ENCODE measurements at regions not wholly inside any gene's neighbourhood (a gene's known extent, or its start where the extent isn't known, plus 50 kb on each side); places are given as distances from the start of the nearest gene placed in this dataset.

GRCh38 chr17:51463353-51463752 is 203.0 kb downstream of the UTP18 start:
- TF ChIP-seq POLR2A (IDR thresholded peaks at IDR 0.05) = no peak
- in situ Hi-C loops (cut with MboI; ENCODE audit: low sequenced_read_pairs in 4 of 4) = loop anchor here in 1 of 4 donors (10.0 kb wide), 1 partner anchor 271 kb away; no protein-coding TSS in a partner anchor
- Histone ChIP-seq H3K27me3 (no peaks in the 10 kb centered on the region), H3K36me3 (no peaks in the 10 kb centered on the region), H3K9me3 (no peaks in the 10 kb centered on the region), H3K27ac (no peak overlapping the region), H3K4me3 (no peak overlapping the region), H3K4me1 (no peaks in the 10 kb centered on the region)
- intact Hi-C loops (cut with DNase I; ENCODE audit: low total_unique reads) = no loop called here
- ATAC-seq (no peak), DNase-seq (no peak)

DNA sequence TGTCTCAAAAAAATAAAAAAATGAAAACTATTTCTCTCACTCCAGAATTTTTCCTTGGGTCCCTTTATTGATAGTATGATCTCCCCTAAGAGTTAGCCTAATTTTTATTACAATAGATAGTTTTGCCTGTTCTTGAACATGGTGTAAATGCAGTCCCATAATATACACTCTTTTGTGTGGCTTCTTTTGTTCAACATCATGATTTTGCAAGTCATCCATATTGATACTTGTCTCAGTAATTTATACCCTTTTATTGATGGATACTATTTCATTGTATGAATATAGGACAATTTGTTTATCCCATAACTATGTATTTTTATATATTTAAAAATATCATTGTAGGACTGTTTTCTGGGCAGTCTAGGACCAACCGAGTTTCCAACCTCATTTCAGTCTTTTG is 207.0 kb downstream of the UTP18 start:
- H3K36me3 ChIP-seq = no peaks in the 10 kb centered on the region
- H3K4me3 ChIP-seq = no peak overlapping the region
- no peaks in the 10 kb centered on the region for H3K27me3 ChIP-seq
- no peaks in the 10 kb centered on the region for H3K9me3 ChIP-seq
- H3K27ac ChIP-seq = no peak overlapping the region
- intact Hi-C loops (cut with DNase I; ENCODE audit: low total_unique reads) = no loop called here
- ATAC-seq (no peak), DNase-seq (no peak)
- in situ Hi-C loops (cut with MboI; ENCODE audit: low sequenced_read_pairs in 4 of 4) = loop anchor here in 1 of 4 donors (10.0 kb wide), 1 partner anchor 267 kb away; no protein-coding TSS in a partner anchor
- no peaks in the 10 kb centered on the region for H3K4me1 ChIP-seq
- TF ChIP-seq POLR2A (IDR thresholded peaks at IDR 0.05) (no peak), CTCF (IDR thresholded peaks at IDR 0.05 in 4 of 5, conservative IDR thresholded peaks at IDR 0.05 in 1 of 5) (no peak)

DNA sequence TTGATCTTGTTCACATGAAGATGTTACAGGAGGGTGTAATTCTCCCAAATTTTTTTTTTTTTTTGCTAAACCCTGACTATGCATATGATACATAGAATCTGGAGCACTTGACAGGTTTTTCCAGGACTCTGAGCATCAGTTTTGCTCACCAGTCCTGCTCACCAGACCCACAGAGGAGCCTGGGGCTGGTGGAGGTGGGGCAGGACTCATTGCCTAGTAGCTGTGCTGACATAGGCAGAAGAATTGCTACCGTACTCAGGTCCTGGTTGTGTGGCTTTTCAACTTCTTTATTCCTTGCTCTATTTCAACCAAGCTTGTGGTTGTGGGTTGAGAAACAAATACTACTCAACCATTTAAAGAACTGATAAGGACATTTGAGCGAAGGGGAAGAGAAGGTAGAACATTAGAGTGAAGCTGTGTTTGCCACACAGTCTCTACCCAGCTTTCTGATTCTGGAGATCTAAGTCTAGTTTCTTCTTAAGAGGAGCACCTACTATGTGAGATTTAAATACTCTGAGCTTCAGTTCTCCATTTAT is 212.4 kb downstream of the UTP18 start:
- no peak for DNase-seq
- TF ChIP-seq POLR2A (IDR thresholded peaks at IDR 0.05) (no peak), CTCF (IDR thresholded peaks at IDR 0.05 in 4 of 5, conservative IDR thresholded peaks at IDR 0.05 in 1 of 5) (no peak)
- intact Hi-C loops (cut with DNase I; ENCODE audit: low total_unique reads) (no loop called here), in situ Hi-C loops (cut with MboI; ENCODE audit: low sequenced_read_pairs in 4 of 4) (no loop called here)
- H3K9me3 ChIP-seq = no peaks in the 10 kb centered on the region
- H3K4me3 ChIP-seq = no peak overlapping the region
- H3K4me1 ChIP-seq = no peaks in the 10 kb centered on the region
- no peak overlapping the region for H3K27ac ChIP-seq
- no peak for ATAC-seq
- no peaks in the 10 kb centered on the region for H3K27me3 ChIP-seq
- H3K36me3 ChIP-seq = no peaks in the 10 kb centered on the region

- H3K4me1 ChIP-seq = no peaks in the 10 kb centered on the region
- DNase-seq (no peak), ATAC-seq (no peak)
- intact Hi-C loops (cut with DNase I; ENCODE audit: low total_unique reads) (no loop called here), in situ Hi-C loops (cut with MboI; ENCODE audit: low sequenced_read_pairs in 4 of 4) (loop anchor here in 1 of 4 donors (25.0 kb wide), 1 partner anchor 87 kb away; no protein-coding TSS in a partner anchor)
- no peak for TF ChIP-seq CTCF (IDR thresholded peaks at IDR 0.05 in 4 of 5, conservative IDR thresholded peaks at IDR 0.05 in 1 of 5)
- TF ChIP-seq POLR2A (IDR thresholded peaks at IDR 0.05) = no peak
- no peaks in the 10 kb centered on the region for H3K27me3 ChIP-seq
- H3K27ac ChIP-seq = no peak overlapping the region
- H3K4me3 ChIP-seq = no peak overlapping the region
- H3K36me3 ChIP-seq = no peaks in the 10 kb centered on the region
- H3K9me3 ChIP-seq = no peaks in the 10 kb centered on the region
Observed at GRCh38 chr17:51474764-51475163, 214.4 kb downstream of the UTP18 start.

DNA sequence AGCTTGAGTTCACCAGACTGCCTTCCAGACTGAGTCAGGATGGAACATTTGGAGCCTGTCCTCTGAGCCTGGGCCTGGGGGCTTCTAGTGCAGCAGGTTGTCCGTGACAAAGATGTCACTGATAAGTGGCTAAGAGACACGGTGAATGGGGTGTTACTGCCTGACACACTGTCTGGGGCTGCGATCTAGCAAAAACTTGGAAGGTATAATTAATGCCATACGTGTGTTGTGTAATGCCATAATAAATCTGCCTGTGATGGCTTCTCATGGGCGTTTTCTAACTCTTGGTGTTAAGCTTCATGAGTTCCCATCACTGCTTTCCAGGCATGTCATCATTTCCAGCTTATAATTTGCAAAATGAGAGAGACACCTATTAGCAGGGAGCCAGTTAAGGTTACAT is 215.4 kb downstream of the UTP18 start:
- Histone ChIP-seq H3K9me3 (no peaks in the 10 kb centered on the region), H3K27me3 (no peaks in the 10 kb centered on the region), H3K27ac (no peak overlapping the region), H3K36me3 (no peaks in the 10 kb centered on the region), H3K4me3 (no peak overlapping the region), H3K4me1 (no peaks in the 10 kb centered on the region)
- no peak for TF ChIP-seq CTCF (IDR thresholded peaks at IDR 0.05 in 4 of 5, conservative IDR thresholded peaks at IDR 0.05 in 1 of 5)
- no peak for TF ChIP-seq POLR2A (IDR thresholded peaks at IDR 0.05)
- in situ Hi-C loops (cut with MboI; ENCODE audit: low sequenced_read_pairs in 4 of 4) = loop anchor here in 1 of 4 donors (25.0 kb wide), 1 partner anchor 88 kb away; no protein-coding TSS in a partner anchor
- ATAC-seq = no peak
- no peak for DNase-seq
- intact Hi-C loops (cut with DNase I; ENCODE audit: low total_unique reads) = no loop called here
